Activated B cell treated with CpG ODN at 0.5 μM for 24 hours (primary cell): ENCODE measurements at regions not wholly inside any gene's neighbourhood (a gene's known extent, or its start where the extent isn't known, plus 50 kb on each side); places are given as distances from the start of the nearest gene placed in this dataset.
A peak's percentile ranks its signal among the peaks of the same experiment; 100 is the strongest.

Source experiments
- ATAC-seq: fragments of 200-7000 bp; cut with Tn5 transposase; one replicate; pipeline ENCODE4 v1.10.0; 2021; ENCODE audit warnings: low read depth, mild to moderate bottlenecking, moderate library complexity
- CTCF ChIA-PET: fragments of 350-600 bp; sonication (Branson Sonifier 250); formaldehyde crosslinking; loops from one replicate; lab custom pipeline; 2021; ENCODE audit warnings: antibody characterized with exemption; lab: Charles Lee
- POLR2A ChIA-PET: fragments of 350-600 bp; sonication (Branson Sonifier 250); formaldehyde crosslinking; loops from one replicate; lab custom pipeline; 2021; ENCODE audit warnings: antibody characterized with exemption; lab: Charles Lee
- DNase-seq: peaks from one replicate; pipeline ENCODE4 v3.0.0; 2022
- H3K27ac Mint-ChIP-seq: one replicate; pipeline ENCODE4 v1.8.0; 2020; ENCODE audit warnings: mixed read lengths
- H3K27me3 Mint-ChIP-seq: one replicate; pipeline ENCODE4 v1.8.0; 2021; ENCODE audit warnings: mixed read lengths
- H3K36me3 Mint-ChIP-seq: one replicate; pipeline ENCODE4 v1.8.0; 2021; ENCODE audit warnings: low read depth, mixed read lengths
- H3K4me1 Mint-ChIP-seq: one replicate; pipeline ENCODE4 v1.8.0; 2021; ENCODE audit warnings: mixed read lengths
- H3K4me3 Mint-ChIP-seq: one replicate; pipeline ENCODE4 v1.8.0; 2020; ENCODE audit warnings: mild to moderate bottlenecking, mixed read lengths
- H3K9me3 Mint-ChIP-seq: one replicate; pipeline ENCODE4 v1.8.0; 2020; ENCODE audit warnings: mixed read lengths
- intact Hi-C: fragments of 100-400 bp; cut with micrococcal nuclease; formaldehyde crosslinking; loops from one replicate; pipeline ENCODE4 v1.15.1; 2024
- TF ChIP-seq, protein P1 (sequence below): fragments of 200-600 bp; IDR thresholded peaks from one replicate; pipeline ENCODE4 v1.8.0; 2022; ENCODE audit warnings: antibody characterized with exemption, mild to moderate bottlenecking

DNA sequence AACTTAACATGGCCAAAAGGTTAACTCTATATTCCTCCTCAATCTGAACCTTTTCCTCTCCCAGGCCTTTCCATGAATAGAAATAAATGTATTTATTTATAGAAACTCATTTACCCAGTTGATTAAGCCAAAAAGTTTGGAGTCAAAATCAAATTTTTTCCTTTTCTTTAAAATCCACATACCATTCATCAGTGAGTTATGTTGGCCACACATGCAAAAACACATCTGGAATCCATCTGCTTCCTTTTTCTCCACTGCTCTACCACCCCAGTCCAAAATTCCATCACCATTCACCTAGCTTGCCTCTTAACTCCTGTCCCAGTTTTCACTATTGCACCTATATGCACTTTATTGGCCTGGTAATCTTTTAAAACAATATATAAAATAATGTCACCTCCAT, 62.4 kb upstream of the TMEM200A start:
- Mint-ChIP-seq H3K4me3 (no peak overlapping the region), H3K27ac (no peak overlapping the region), H3K36me3 (no peaks in the 10 kb centered on the region), H3K4me1 (peaks cover 5% of the 10 kb centered on the region), H3K27me3 (no peaks in the 10 kb centered on the region), H3K9me3 (peaks cover 5% of the 10 kb centered on the region)
- TF ChIP-seq, protein P1, sequence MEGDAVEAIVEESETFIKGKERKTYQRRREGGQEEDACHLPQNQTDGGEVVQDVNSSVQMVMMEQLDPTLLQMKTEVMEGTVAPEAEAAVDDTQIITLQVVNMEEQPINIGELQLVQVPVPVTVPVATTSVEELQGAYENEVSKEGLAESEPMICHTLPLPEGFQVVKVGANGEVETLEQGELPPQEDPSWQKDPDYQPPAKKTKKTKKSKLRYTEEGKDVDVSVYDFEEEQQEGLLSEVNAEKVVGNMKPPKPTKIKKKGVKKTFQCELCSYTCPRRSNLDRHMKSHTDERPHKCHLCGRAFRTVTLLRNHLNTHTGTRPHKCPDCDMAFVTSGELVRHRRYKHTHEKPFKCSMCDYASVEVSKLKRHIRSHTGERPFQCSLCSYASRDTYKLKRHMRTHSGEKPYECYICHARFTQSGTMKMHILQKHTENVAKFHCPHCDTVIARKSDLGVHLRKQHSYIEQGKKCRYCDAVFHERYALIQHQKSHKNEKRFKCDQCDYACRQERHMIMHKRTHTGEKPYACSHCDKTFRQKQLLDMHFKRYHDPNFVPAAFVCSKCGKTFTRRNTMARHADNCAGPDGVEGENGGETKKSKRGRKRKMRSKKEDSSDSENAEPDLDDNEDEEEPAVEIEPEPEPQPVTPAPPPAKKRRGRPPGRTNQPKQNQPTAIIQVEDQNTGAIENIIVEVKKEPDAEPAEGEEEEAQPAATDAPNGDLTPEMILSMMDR = no peak
- CTCF ChIA-PET = no interaction called here
- POLR2A ChIA-PET = no interaction called here
- ATAC-seq (no peak), DNase-seq (no peak)
- intact Hi-C loops = no loop called here

DNA sequence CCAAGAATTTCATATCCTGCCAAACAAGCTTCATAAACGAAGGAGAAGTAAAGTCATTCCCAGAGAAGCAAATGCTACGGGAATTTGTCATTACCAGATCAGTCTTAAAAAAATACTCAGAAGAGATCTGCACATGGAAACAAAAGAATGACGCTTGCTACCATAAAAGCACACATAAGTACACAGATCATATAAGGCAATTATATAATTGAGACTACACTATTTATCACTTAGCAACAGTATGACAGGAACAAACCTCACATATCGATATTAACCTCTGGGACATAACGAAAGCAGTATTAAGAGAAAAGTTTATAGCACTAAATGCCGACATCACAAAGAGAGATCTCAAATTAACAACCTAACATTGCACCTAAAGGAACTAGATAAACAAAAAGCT, 67.6 kb upstream of the TMEM200A start:
- intact Hi-C loops = loop anchor here (10.0 kb wide), 1 partner anchor 703 kb away; no protein-coding TSS in a partner anchor
- H3K4me1 Mint-ChIP-seq = no peaks in the 10 kb centered on the region
- no peaks in the 10 kb centered on the region for H3K36me3 Mint-ChIP-seq
- H3K9me3 Mint-ChIP-seq = peaks cover 5% of the 10 kb centered on the region
- TF ChIP-seq, protein P1 = no peak
- H3K27ac Mint-ChIP-seq = no peak overlapping the region
- H3K4me3 Mint-ChIP-seq = no peak overlapping the region
- no peaks in the 10 kb centered on the region for H3K27me3 Mint-ChIP-seq
- ATAC-seq (no peak), DNase-seq (no peak)
- ChIA-PET POLR2A (no interaction called here), CTCF (no interaction called here)

DNA sequence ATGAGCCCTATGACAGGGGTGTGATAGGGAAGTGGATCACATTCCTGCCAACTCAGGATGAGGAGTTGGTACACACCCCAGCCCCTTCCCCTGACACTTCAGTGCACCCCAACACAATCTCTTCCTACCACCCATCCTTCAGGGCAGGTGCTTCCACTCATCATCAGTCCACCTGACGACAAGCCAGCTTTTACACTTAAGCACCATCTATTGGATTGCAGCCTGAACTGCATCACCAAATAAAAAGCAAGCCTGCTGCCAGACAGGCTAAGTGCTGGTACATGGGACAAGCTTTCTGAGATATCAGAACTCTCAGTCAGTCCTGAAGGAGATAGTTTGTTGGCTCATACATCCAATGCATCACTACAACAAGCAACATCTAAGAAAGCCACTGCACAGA, 69.0 kb upstream of the TMEM200A start:
- Mint-ChIP-seq H3K27ac (no peak overlapping the region), H3K4me3 (no peak overlapping the region), H3K9me3 (peaks cover under 1% of the 10 kb centered on the region), H3K36me3 (no peaks in the 10 kb centered on the region), H3K4me1 (no peaks in the 10 kb centered on the region), H3K27me3 (no peaks in the 10 kb centered on the region)
- no peak for DNase-seq
- intact Hi-C loops = loop anchor here (10.0 kb wide), 1 partner anchor 702 kb away; no protein-coding TSS in a partner anchor
- ChIA-PET POLR2A (interaction anchor here (0.5 kb wide), 1 partner anchor 17 kb away, joined by 8 read pairs; no protein-coding TSS in a partner anchor), CTCF (interaction anchor here (1.2 kb wide), 1 partner anchor 38 kb away, joined by 3 read pairs; no protein-coding TSS in a partner anchor)
- TF ChIP-seq, protein P1 = no peak
- no peak for ATAC-seq

DNA sequence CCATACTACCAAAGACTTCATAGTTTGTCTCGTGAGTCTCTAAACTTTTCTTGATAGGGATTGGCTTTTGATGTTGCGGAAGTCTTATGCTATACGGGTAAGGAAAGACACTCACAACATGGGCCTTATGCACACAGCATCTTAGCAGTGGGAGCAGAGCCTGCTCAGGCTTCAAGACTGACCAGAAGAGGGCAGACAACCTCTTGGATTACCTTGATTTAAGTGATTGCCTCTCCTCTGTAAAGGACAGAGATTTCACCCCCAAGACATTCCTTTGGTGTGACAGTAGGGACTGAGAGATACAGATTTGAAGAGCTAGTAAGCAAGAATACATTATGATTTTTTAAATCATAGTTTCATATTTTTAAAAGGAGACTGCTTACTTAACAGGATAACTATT, 71.0 kb upstream of the SAMD3 start:
- ChIA-PET POLR2A (interaction anchor here (0.5 kb wide), 1 partner anchor 1764 kb away, joined by 3 read pairs; no protein-coding TSS in a partner anchor), CTCF (interaction anchor here (0.6 to 1.6 kb wide), 6 partner anchors 13 to 554 kb away, joined by 3 to 4 read pairs (median 4); no protein-coding TSS in a partner anchor)
- ATAC-seq = peak; percentile 61
- Mint-ChIP-seq H3K36me3 (no peaks in the 10 kb centered on the region), H3K27me3 (no peaks in the 10 kb centered on the region), H3K4me3 (no peak overlapping the region), H3K9me3 (no peaks in the 10 kb centered on the region), H3K27ac (no peak overlapping the region), H3K4me1 (peaks cover 5% of the 10 kb centered on the region)
- no peak for DNase-seq
- TF ChIP-seq, protein P1 = no peak
- intact Hi-C loops = loop anchor here (1.0 to 10.0 kb wide), 2 partner anchors 550 to 699 kb away; no protein-coding TSS in a partner anchor

DNA sequence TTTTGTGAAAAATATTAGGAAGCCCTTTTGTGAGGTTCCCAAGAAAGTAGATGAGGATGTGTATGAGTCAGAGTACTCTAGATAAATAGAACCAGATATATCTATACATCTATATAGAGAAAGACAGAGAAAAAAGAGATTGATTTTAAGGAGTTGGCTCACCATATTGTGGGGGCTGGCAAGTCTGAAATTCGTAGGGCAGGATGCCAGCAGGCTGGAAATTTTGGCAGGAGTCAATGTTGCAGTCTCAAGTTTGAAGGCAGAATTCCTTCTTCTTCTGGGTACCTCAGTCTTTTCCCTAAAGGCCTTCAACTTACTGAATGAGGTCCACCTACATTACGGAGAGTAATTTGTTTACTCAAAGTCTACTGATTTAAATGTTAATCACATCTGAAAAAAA, 65.3 kb upstream of the SAMD3 start:
- ChIA-PET POLR2A (no interaction called here), CTCF (no interaction called here)
- H3K27ac Mint-ChIP-seq = no peak overlapping the region
- intact Hi-C loops = no loop called here
- H3K27me3 Mint-ChIP-seq = no peaks in the 10 kb centered on the region
- H3K4me3 Mint-ChIP-seq = no peak overlapping the region
- no peaks in the 10 kb centered on the region for H3K9me3 Mint-ChIP-seq
- TF ChIP-seq, protein P1 = no peak
- peaks cover 8% of the 10 kb centered on the region for H3K4me1 Mint-ChIP-seq
- H3K36me3 Mint-ChIP-seq = no peaks in the 10 kb centered on the region
- ATAC-seq (no peak), DNase-seq (no peak)
